Body of pancreas (tissue), 4 donors: ENCODE measurements at regions not wholly inside any gene's neighbourhood (a gene's known extent, or its start where the extent isn't known, plus 50 kb on each side); places are given as distances from the start of the nearest gene placed in this dataset.

Experiments
- POLR2A ChIP-seq, 3 donors: fragments of 450-650 bp; IDR thresholded peaks; one replicate each; pipeline ENCODE4 v1.6.1; 2016; ENCODE audit warnings: antibody characterized with exemption in 3 of 3, mild to moderate bottlenecking in 2 of 3
- TF ChIP-seq, protein P1 (sequence below), 7 experiments: fragments of 450-650 bp in 4 of 7; fragments of 200-600 bp in 3 of 7; sonication (generic) in 3 of 7; IDR thresholded peaks; one replicate each; pipeline ENCODE4 v1.5.1; 2016 to 2019; ENCODE audit warnings: antibody characterized with exemption in 7 of 7

DNA sequence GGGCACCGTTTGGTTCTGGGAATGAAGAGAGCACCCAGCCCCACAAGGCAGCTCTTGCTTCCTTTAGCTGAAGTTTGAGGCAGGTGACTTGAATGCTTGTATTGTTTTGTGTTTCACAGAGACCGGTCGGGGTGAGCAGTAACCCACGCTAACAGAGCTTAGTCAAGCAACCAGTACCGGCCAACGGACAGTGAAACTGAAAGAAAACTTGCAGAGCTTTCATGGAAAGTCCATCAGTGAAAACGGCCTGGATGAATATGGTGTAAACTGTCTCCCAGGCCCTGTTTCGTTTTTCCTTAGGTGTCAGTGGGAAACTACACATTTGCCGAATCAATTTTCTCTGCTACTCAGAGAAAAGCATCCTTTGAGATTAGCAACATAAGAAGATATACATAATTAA is 101.1 kb downstream of the LYZL1 start:
- TF ChIP-seq, protein P1, sequence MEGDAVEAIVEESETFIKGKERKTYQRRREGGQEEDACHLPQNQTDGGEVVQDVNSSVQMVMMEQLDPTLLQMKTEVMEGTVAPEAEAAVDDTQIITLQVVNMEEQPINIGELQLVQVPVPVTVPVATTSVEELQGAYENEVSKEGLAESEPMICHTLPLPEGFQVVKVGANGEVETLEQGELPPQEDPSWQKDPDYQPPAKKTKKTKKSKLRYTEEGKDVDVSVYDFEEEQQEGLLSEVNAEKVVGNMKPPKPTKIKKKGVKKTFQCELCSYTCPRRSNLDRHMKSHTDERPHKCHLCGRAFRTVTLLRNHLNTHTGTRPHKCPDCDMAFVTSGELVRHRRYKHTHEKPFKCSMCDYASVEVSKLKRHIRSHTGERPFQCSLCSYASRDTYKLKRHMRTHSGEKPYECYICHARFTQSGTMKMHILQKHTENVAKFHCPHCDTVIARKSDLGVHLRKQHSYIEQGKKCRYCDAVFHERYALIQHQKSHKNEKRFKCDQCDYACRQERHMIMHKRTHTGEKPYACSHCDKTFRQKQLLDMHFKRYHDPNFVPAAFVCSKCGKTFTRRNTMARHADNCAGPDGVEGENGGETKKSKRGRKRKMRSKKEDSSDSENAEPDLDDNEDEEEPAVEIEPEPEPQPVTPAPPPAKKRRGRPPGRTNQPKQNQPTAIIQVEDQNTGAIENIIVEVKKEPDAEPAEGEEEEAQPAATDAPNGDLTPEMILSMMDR (IDR thresholded peaks at IDR 0.05): no peak
- TF ChIP-seq POLR2A (IDR thresholded peaks at IDR 0.05): peak in 1 of 3 donors; percentile 7
